ENCODE measurements at regions not wholly inside any gene's neighbourhood (a gene's known extent, or its start where the extent isn't known, plus 50 kb on each side); places are given as distances from the start of the nearest gene placed in this dataset.
"Not testable (repeated sequence)": the region's sequence is repeated elsewhere in the genome, so short reads cannot be mapped to it uniquely, and the experiment has no call there.

GRCh38 chr13:88726075-88726474 lies 1054.9 kb downstream of the SLITRK5 start:
- no peak for DNase-seq

DNA sequence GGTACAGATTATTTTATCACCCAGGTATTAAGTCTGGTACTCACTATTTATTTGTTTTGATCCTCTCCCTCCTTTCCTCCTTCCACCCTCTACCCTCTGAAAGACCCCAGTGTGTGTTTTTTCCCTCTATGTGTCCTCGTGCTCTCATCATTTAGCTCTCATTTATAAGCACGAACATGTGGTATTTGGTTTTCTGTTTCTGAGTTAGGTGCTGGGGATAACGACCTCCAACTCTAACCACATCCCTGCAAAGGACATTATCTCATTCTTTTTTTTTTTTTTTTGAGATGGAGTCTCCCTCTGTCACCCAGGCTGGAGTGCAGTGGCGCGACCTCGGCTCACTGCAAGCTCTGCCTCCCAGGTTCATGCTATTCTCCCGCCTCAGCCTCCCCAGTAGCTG lies 1056.1 kb downstream of the SLITRK5 start:
- not testable (repeated sequence) for DNase-seq

- no peak for DNase-seq
Measured at GRCh38 chr13:88729605-88730004, 1058.4 kb downstream of the SLITRK5 start.

- no peak for DNase-seq
Measured at GRCh38 chr13:88736026-88736425, 1064.9 kb downstream of the SLITRK5 start.

- DNase-seq: no peak
Measured at GRCh38 chr13:88739195-88739594, 1068.0 kb downstream of the SLITRK5 start.

DNA sequence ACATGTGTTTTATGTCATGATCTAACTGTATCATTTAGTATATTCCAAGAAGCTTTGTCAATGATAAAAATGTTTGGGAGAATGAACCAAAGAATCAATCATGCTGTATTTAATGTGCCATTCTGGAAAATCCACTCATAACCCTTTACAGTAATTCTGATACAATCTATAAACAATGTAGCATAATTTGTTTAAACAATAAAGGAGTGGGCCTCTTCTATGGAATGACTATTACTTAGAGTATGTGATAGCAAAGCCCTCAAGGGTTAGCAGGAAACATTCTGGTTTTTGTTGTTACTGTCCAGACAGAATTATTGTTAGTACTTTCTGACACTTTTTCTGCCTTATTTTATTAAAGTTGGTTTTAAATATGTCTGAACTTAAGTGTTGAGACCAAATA lies 1073.1 kb downstream of the SLITRK5 start:
- no peak for DNase-seq

- DNase-seq: no peak
Measured at GRCh38 chr13:88745011-88745410, 1073.8 kb downstream of the SLITRK5 start.

GRCh38 chr13:88752041-88752440 lies 1080.9 kb downstream of the SLITRK5 start:
- DNase-seq: no peak

- DNase-seq: no peak
Measured at GRCh38 chr13:88754141-88754540, 1083.0 kb downstream of the SLITRK5 start.

DNA sequence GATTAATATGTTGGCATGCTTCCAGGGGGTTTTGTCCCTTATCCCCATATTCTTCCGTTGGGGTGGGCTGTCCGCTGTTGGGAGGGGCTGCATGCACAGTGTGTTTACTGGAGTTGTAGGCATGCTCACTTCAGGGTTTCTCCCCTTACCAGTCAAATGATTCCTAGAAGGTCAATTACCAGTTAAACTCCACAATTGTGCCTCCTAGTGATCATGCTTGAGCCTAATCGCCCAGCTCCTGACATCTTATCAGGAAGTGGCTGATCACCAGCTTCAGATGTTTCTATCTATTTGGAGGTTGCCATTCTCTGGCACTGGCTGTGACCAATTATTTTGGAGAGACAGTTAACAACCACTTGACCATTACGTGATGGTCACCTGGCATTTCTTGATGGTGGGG lies 1090.0 kb downstream of the SLITRK5 start:
- no peak for DNase-seq

GRCh38 chr13:88764103-88764502 lies 1092.9 kb downstream of the SLITRK5 start:
- DNase-seq: no peak

DNA sequence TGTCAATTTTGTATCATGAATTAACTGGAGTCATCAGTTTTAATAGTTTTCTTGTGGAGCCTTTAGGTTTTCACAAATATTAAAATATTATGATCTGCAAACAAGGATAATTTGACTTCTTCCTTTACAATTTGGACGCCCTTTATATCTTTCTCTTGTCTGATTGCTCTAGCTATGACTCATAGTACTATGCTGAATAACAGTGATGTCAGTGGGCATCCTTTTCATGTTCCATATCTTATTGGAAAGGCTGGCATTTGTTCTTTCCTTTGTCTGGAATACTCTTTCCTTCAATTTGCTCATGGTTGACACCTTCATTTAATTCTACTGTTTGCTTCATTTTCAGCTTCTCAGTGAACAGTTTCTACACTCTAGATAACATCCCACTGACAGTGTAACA lies 1129.3 kb downstream of the SLITRK5 start:
- DNase-seq: no peak

- DNase-seq: no peak
Measured at GRCh38 chr13:88801361-88801760, 1130.2 kb downstream of the SLITRK5 start.

DNA sequence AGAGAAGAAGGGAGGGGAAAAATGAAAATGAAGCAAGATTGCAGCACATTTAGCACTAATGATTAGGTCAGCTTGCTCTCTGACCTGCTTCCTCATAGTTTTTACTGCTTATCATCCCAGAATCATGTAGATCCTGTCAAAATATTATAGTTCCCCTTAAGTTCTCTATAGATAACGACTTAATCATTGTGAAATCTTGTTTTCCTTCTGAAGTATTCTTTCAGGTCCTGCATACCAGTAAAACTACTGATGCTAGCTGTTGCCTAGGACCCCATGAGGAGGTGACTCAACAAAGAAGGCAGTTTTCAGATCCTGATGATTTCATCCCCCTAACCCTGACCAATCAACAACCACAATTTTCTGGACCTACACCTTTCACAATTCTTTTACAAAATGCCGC lies 1131.7 kb downstream of the SLITRK5 start:
- DNase-seq: no peak

- no peak for DNase-seq
Measured at GRCh38 chr13:88806438-88806837, 1135.3 kb downstream of the SLITRK5 start.

DNA sequence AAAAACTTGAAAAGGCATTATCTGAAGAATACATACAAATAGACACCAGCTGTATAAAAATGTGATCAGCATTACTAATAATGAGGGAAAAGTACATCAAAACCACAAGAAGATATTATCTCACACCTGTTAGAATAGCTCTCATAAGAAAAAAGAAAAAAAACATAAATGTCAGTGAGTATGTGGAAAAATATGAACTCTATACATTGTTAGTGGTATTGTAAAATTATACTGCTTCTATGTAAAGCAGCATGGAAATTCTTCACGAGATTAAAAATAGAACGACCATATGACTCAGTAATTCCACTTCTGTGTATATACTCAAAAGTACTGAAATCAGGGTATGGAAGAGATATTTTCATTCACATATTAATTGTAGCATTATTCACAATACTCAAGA lies 1146.4 kb downstream of the SLITRK5 start:
- no peak for DNase-seq

- no peak for DNase-seq
Measured at GRCh38 chr13:88823114-88823513, 1151.9 kb downstream of the SLITRK5 start.

GRCh38 chr13:88824218-88824617 lies 1153.0 kb downstream of the SLITRK5 start:
- no peak for DNase-seq

DNA sequence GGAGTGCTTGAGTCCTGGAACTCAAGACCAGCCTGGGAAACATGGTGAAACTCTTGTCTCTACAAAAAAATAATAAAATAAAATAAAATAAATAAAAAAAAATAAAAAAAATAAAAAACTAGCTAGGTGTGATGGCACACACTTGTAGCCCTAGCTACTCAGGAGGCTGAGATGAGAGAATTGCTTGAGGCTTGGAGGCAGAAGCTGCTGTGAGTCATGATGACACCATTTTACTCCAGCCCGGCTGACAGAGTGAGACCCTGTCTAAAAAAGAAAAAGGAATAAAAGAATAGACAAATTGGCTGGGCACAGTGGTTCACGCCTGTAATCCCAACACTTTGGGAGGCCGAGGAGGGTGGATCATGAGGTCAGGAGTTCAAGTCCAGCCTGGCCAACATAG lies 1168.9 kb downstream of the SLITRK5 start:
- no peak for DNase-seq

GRCh38 chr13:88852293-88852692 lies 1181.1 kb downstream of the SLITRK5 start:
- not testable (repeated sequence) for DNase-seq

GRCh38 chr13:88857256-88857655 lies 1186.1 kb downstream of the SLITRK5 start:
- no peak for DNase-seq

- DNase-seq: no peak
Measured at GRCh38 chr13:88862095-88862620, 1191.0 kb downstream of the SLITRK5 start.

- no peak for DNase-seq
Measured at GRCh38 chr13:88863116-88863515, 1191.9 kb downstream of the SLITRK5 start.

GRCh38 chr13:88866195-88866594 lies 1195.0 kb downstream of the SLITRK5 start:
- DNase-seq: no peak

- no peak for DNase-seq
Measured at GRCh38 chr13:88883741-88884140, 1212.6 kb downstream of the SLITRK5 start.

Measured in tongue (tissue), 1 donor.